Loucy (cell line): ENCODE measurements at regions not wholly inside any gene's neighbourhood (a gene's known extent, or its start where the extent isn't known, plus 50 kb on each side); places are given as distances from the start of the nearest gene placed in this dataset.

Experiments
- H2AFZ ChIP-seq: fragments of 200-600 bp; sonication (generic); 2 replicates; pipeline ENCODE4 v1.6.0; 2016; ENCODE audit warnings: antibody characterized with exemption, mild to moderate bottlenecking, low read length, moderate library complexity
- H3F3A ChIP-seq: fragments of 200-600 bp; 2 replicates; pipeline ENCODE4 v1.6.0; 2016; ENCODE audit warnings: antibody characterized with exemption, low read depth, mild to moderate bottlenecking
- H3K27me3 ChIP-seq: fragments of 200-600 bp; sonication (generic); 2 replicates; pipeline ENCODE4 v1.6.1; 2014; ENCODE audit warnings: low read length, mild to moderate bottlenecking; ENCODE audit not compliant: insufficient read depth, poor library complexity, severe bottlenecking
- H3K36me3 ChIP-seq: fragments of 200-600 bp; sonication (generic); 2 replicates; pipeline ENCODE4 v1.6.1; 2016; ENCODE audit warnings: low read length; ENCODE audit not compliant: insufficient read depth
- H3K4me1 ChIP-seq: fragments of 200-600 bp; sonication (generic); 2 replicates; pipeline ENCODE4 v1.5.1; 2014; ENCODE audit warnings: low read length, mild to moderate bottlenecking; ENCODE audit not compliant: insufficient read depth, poor library complexity, severe bottlenecking
- H3K4me2 ChIP-seq: fragments of 200-600 bp; sonication (generic); 2 replicates; pipeline ENCODE4 v1.6.0; 2014; ENCODE audit warnings: antibody characterized with exemption, low read length, low read depth, mild to moderate bottlenecking; ENCODE audit not compliant: poor library complexity, severe bottlenecking
- H3K4me3 ChIP-seq: fragments of 200-600 bp; sonication (generic); 2 replicates; pipeline ENCODE4 v1.5.1; 2014; ENCODE audit warnings: low read length, mild to moderate bottlenecking, mixed read lengths; ENCODE audit not compliant: poor library complexity, severe bottlenecking
- H3K79me2 ChIP-seq: fragments of 200-600 bp; sonication (generic); 2 replicates; pipeline ENCODE4 v1.6.1; 2014; ENCODE audit warnings: low read length; ENCODE audit not compliant: insufficient read depth
- H3K9ac ChIP-seq: fragments of 200-600 bp; sonication (generic); 2 replicates; pipeline ENCODE4 v1.6.0; 2014; ENCODE audit warnings: mild to moderate bottlenecking, low read depth, low read length, moderate library complexity; ENCODE audit not compliant: poor library complexity, severe bottlenecking
- H3K9me2 ChIP-seq: fragments of 200-600 bp; sonication (generic); replicated peaks from 2 replicates; pipeline ENCODE4 v1.6.1; 2016; ENCODE audit warnings: low read depth, low read length, mixed read lengths
- H3K9me3 ChIP-seq: fragments of 200-600 bp; sonication (generic); 2 replicates; pipeline ENCODE4 v1.6.1; 2014; ENCODE audit warnings: mild to moderate bottlenecking, antibody characterized with exemption, low read length, low read depth; ENCODE audit not compliant: insufficient read depth
- H4K20me1 ChIP-seq: fragments of 200-600 bp; sonication (generic); 2 replicates; pipeline ENCODE4 v1.6.0; 2014; ENCODE audit warnings: antibody characterized with exemption, low read length, mild to moderate bottlenecking; ENCODE audit not compliant: insufficient read depth, poor library complexity, severe bottlenecking
- EZH2phosphoT487 ChIP-seq: fragments of 200-600 bp; IDR thresholded peaks from 2 replicates; pipeline ENCODE4 v1.6.1; 2018; ENCODE audit warnings: antibody characterized with exemption, mild to moderate bottlenecking, moderate library complexity, borderline replicate concordance
- TF ChIP-seq, protein P1 (sequence below): fragments of 200-600 bp; sonication (generic); conservative IDR thresholded peaks from 2 replicates; pipeline ENCODE4 v1.5.1; 2014; ENCODE audit warnings: mild to moderate bottlenecking, antibody characterized with exemption, low read length

DNA sequence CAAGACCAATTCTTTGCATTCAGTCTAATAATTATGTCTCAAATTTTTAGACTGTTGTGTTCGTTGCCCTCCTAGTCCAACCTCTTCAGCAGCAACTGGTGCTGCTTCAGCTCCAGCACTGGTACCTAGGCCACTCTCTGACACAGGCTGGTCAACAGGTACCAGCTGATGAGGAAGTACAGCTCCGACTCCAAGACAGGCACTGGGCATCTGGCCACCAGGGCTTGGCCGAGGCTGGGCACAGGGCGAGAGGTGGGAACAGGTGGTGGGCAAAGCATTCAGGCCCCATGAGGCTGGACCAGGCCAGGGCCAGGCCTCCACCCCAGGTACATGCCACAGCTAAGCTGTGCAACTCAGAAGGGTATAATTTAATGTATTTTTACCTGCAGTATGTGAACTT is 151.5 kb upstream of the AGR3 start:
- Histone ChIP-seq H2AFZ (peak overlapping the region; percentile 21; the same call in 1 of the 2 replicates), H3K9me2 (no peaks in the 10 kb centered on the region), H3K9me3 (no peaks in the 10 kb centered on the region), H3K79me2 (no peaks in the 10 kb centered on the region), H3K9ac (no peak overlapping the region), H3K4me3 (no peak overlapping the region), H3K27me3 (no peaks in the 10 kb centered on the region), H3K36me3 (no peaks in the 10 kb centered on the region), H3K4me2 (no peak overlapping the region), H3K4me1 (peaks cover 39% of the 10 kb centered on the region), H3F3A (no peaks in the 10 kb centered on the region), H4K20me1 (no peaks in the 10 kb centered on the region)
- no peak for TF ChIP-seq EZH2phosphoT487
- TF ChIP-seq, protein P1, sequence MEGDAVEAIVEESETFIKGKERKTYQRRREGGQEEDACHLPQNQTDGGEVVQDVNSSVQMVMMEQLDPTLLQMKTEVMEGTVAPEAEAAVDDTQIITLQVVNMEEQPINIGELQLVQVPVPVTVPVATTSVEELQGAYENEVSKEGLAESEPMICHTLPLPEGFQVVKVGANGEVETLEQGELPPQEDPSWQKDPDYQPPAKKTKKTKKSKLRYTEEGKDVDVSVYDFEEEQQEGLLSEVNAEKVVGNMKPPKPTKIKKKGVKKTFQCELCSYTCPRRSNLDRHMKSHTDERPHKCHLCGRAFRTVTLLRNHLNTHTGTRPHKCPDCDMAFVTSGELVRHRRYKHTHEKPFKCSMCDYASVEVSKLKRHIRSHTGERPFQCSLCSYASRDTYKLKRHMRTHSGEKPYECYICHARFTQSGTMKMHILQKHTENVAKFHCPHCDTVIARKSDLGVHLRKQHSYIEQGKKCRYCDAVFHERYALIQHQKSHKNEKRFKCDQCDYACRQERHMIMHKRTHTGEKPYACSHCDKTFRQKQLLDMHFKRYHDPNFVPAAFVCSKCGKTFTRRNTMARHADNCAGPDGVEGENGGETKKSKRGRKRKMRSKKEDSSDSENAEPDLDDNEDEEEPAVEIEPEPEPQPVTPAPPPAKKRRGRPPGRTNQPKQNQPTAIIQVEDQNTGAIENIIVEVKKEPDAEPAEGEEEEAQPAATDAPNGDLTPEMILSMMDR: no peak

DNA sequence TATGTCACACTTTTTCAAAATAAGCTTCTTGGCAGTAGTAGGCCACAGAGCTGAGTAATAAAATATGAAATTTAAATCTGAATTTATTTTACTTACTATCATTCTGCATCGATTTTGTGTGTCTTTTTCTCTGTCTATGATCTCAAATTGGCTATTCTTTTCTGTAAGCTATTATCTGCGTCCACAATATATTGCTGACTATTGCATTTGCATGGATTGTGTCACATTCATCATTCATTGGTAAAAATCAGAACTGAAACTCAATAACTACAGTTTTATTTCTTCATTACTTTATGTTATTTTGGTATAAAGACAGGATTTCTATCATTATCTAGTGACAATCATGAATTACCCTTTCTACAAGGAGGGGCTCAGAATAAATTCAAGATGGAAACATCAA is 154.8 kb upstream of the AGR3 start:
- no peaks in the 10 kb centered on the region for H3K27me3 ChIP-seq
- no peaks in the 10 kb centered on the region for H3K79me2 ChIP-seq
- no peak overlapping the region for H3K4me3 ChIP-seq
- H3F3A ChIP-seq: no peaks in the 10 kb centered on the region
- no peaks in the 10 kb centered on the region for H3K36me3 ChIP-seq
- TF ChIP-seq, protein P1: no peak
- TF ChIP-seq EZH2phosphoT487: no peak
- peaks cover 25% of the 10 kb centered on the region for H3K4me1 ChIP-seq
- H3K9ac ChIP-seq: no peak overlapping the region
- no peaks in the 10 kb centered on the region for H4K20me1 ChIP-seq
- H2AFZ ChIP-seq: no peak overlapping the region
- no peaks in the 10 kb centered on the region for H3K9me3 ChIP-seq
- H3K4me2 ChIP-seq: no peak overlapping the region
- H3K9me2 ChIP-seq: no peaks in the 10 kb centered on the region

DNA sequence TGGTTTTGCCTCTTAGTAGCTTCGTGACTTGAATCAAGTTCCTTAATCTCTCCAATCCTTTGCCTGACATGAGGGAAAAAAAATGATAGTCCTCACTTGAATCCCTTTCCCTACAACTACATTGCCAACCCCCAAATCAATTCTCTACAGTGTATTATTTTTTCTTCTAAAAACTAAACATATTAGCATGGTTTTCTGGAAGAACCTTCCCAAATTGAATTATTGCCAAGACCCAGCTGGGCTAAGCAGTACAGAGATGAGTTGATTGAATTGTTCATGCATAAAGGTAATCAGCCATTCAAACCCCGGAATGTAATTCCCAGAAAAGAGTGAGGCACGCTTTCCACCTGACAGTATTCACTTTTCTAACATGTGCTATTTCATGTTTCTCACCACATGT is 155.6 kb upstream of the AGR3 start:
- TF ChIP-seq, protein P1: no peak
- TF ChIP-seq EZH2phosphoT487: no peak
- H3F3A ChIP-seq: no peaks in the 10 kb centered on the region

More for the DNA sequence above, 155.6 kb upstream of the AGR3 start:
- Histone ChIP-seq H3K4me2 (no peak overlapping the region), H3K9me2 (no peaks in the 10 kb centered on the region), H3K4me3 (no peak overlapping the region), H3K36me3 (no peaks in the 10 kb centered on the region), H3K4me1 (peaks cover 19% of the 10 kb centered on the region), H4K20me1 (no peaks in the 10 kb centered on the region), H3K9ac (no peak overlapping the region), H3K9me3 (no peaks in the 10 kb centered on the region), H3K79me2 (no peaks in the 10 kb centered on the region), H2AFZ (no peak overlapping the region), H3K27me3 (no peaks in the 10 kb centered on the region)
